NT2/D1 (cell line): ENCODE measurements at regions not wholly inside any gene's neighbourhood (a gene's known extent, or its start where the extent isn't known, plus 50 kb on each side); places are given as distances from the start of the nearest gene placed in this dataset.
"Not testable (repeated sequence)": the region's sequence is repeated elsewhere in the genome, so short reads cannot be mapped to it uniquely, and the experiment has no call there.

Experiments used
- DNase-seq: peaks from one replicate; pipeline ENCODE4 v3.0.0-alpha.2; 2011; ENCODE audit warnings: low read depth, low spot score
- H3K27me3 ChIP-seq: 2 replicates; pipeline ENCODE4 v1.6.0; 2011; ENCODE audit warnings: mild to moderate bottlenecking; ENCODE audit not compliant: insufficient read length, insufficient read depth
- H3K36me3 ChIP-seq: 2 replicates; pipeline ENCODE4 v1.6.1; 2011; ENCODE audit warnings: mild to moderate bottlenecking, low read length, mixed read lengths; ENCODE audit not compliant: insufficient read depth, insufficient read length
- H3K4me1 ChIP-seq: 2 replicates; pipeline ENCODE4 v1.5.1; 2011; ENCODE audit not compliant: insufficient read depth, insufficient read length
- H3K4me3 ChIP-seq: 2 replicates; pipeline ENCODE4 v1.5.1; 2011; ENCODE audit warnings: low read depth; ENCODE audit not compliant: insufficient read length
- H3K9ac ChIP-seq: 2 replicates; pipeline ENCODE4 v1.6.0; 2011; ENCODE audit warnings: low read depth; ENCODE audit not compliant: insufficient read length
- H3K9me3 ChIP-seq: 2 replicates; pipeline ENCODE4 v1.5.1; 2011; ENCODE audit warnings: mild to moderate bottlenecking, low read length; ENCODE audit not compliant: insufficient read depth
- SUZ12 ChIP-seq: IDR thresholded peaks from 2 replicates; pipeline ENCODE4 v1.6.1; 2011; ENCODE audit not compliant: insufficient read length, insufficient read depth; ENCODE audit errors: extremely low read depth
- YY1 ChIP-seq: IDR thresholded peaks from 2 replicates; pipeline ENCODE4 v1.6.1; 2011; ENCODE audit not compliant: insufficient read length, insufficient read depth
- ZNF274 ChIP-seq: IDR thresholded peaks from 2 replicates; pipeline ENCODE4 v1.6.1; 2011; ENCODE audit warnings: mild to moderate bottlenecking, low read depth, low read length

DNA sequence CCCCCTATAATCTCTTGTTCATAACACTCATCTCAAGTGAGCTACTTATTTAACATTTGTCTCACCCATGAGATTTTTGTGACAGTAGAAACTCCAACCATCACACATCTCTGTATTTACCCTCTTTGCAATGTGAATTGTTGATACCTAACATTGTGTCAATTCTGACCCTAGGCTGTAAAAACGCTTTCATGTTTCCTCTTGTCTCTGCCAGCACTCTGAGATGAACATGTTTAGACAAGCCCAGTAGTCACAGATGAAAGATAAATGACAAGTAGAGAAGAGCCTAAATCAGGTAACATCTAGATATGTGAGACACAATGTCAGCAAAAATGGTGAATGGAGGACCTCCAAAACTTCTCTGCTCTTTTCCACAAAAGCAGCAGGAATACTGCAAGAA is 1254.5 kb upstream of the GOT2 start:
- Histone ChIP-seq H3K9me3 (peaks cover 14% of the 10 kb centered on the region), H3K4me1 (no peaks in the 10 kb centered on the region), H3K36me3 (no peaks in the 10 kb centered on the region), H3K27me3 (no peaks in the 10 kb centered on the region), H3K9ac (no peak overlapping the region), H3K4me3 (no peak overlapping the region)
- no peak for DNase-seq
- TF ChIP-seq ZNF274 (no peak), SUZ12 (no peak), YY1 (no peak)

DNA sequence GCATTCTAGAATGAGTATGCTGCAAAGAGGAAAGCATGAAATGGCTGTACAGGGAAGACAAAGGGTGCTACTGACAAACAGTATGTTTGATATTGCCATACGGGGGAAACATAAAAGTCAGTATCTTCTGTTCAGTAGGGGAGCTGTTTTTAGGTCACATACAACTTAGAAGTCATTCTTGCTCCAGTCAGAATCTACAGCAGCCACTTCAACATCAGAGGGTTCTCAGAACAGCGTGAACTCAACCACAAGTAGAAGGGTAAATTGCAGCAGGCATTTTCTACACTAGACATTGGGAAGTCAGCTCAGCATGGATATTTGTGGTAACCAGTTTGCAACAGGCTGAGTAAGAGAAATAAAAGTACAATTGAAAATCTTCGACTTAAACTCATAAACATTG is 1241.8 kb upstream of the GOT2 start:
- no peaks in the 10 kb centered on the region for H3K9me3 ChIP-seq
- no peaks in the 10 kb centered on the region for H3K27me3 ChIP-seq
- no peaks in the 10 kb centered on the region for H3K36me3 ChIP-seq
- H3K4me1 ChIP-seq: no peaks in the 10 kb centered on the region
- H3K9ac ChIP-seq: no peak overlapping the region
- H3K4me3 ChIP-seq: no peak overlapping the region
- no peak for TF ChIP-seq ZNF274
- TF ChIP-seq YY1: no peak
- no peak for TF ChIP-seq SUZ12
- no peak for DNase-seq

DNA sequence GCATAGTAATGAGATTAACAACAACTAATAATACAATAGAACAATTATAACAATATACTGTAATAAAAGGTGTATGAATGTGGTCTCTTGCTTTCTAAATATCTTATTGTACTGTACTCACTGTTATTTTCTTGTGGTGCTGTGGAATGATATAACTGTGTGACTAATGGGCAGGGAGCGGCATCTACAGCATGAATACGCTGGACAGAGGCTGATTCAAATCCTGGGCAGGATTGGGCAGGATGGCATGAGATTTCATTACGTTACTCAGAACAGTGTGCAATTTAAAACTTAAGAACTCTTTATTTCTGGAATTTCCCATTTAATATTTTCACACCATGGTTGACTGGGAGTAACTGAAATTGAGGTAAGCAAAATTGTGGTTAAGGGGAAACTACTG is 1239.8 kb upstream of the GOT2 start:
- no peak for TF ChIP-seq ZNF274
- no peak for TF ChIP-seq SUZ12
- TF ChIP-seq YY1: no peak
- no peaks in the 10 kb centered on the region for H3K4me1 ChIP-seq
- no peaks in the 10 kb centered on the region for H3K36me3 ChIP-seq
- no peak for DNase-seq
- H3K9ac ChIP-seq: no peak overlapping the region
- no peak overlapping the region for H3K4me3 ChIP-seq
- no peaks in the 10 kb centered on the region for H3K27me3 ChIP-seq
- no peaks in the 10 kb centered on the region for H3K9me3 ChIP-seq

DNA sequence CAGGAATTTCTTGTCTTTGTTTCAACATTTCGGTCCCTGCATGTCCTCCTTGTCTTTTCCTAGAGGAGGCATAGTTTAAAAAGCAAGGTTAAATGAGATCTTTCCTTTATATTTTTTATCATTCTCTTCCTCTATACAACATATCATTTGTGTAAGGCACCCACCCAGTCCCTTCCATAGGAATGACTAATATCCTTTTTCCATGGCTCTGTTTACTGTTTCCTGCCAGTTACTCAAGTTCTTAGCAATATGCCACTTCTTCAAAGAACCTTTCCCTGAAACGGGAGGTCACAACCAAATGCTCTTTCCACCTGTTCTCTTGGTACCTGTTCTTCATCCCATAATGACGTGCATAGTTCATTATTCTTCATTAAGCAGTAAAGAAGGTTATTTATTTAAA is 1237.1 kb upstream of the GOT2 start:
- no peak for DNase-seq
- TF ChIP-seq SUZ12 (no peak), ZNF274 (no peak), YY1 (no peak)
- no peaks in the 10 kb centered on the region for H3K27me3 ChIP-seq
- H3K4me3 ChIP-seq: no peak overlapping the region
- H3K36me3 ChIP-seq: no peaks in the 10 kb centered on the region
- H3K4me1 ChIP-seq: no peaks in the 10 kb centered on the region
- H3K9ac ChIP-seq: no peak overlapping the region
- no peaks in the 10 kb centered on the region for H3K9me3 ChIP-seq

DNA sequence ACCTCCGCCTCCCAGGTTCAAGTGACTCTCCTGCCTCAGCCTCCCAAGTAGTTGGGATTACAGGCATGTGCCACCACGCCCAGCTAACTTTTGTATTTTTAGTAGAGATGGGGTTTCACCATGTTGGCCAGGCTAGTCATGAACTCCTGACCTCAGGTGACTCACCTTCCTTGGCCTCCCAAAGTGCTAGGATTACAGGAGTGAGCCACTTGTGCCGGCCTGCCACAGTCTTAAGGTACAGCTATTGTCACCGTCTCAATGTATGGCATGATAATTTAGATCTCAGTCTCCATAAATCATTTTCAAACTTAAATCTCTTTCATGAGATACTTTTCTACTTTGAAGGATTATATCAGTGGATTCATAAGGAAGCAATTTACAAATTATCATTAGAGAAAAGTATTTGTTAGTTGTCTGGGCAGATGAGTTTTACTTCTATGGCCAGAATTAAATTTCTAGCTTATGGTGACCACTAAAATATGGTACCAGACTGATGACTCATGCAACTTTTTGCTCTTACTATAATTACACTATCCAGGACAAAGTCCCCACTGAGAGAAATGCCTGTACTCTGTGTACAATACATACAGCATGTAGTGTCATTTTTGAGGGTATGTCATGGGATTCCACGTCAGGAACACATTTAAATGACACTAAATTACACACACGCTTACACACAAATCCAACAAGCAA is 1230.3 kb upstream of the GOT2 start:
- H3K4me3 ChIP-seq: no peak overlapping the region
- no peak for TF ChIP-seq ZNF274
- no peak for TF ChIP-seq SUZ12
- TF ChIP-seq YY1: no peak
- no peak overlapping the region for H3K9ac ChIP-seq
- H3K9me3 ChIP-seq: no peaks in the 10 kb centered on the region
- DNase-seq: no peak
- H3K36me3 ChIP-seq: no peaks in the 10 kb centered on the region
- no peaks in the 10 kb centered on the region for H3K4me1 ChIP-seq
- H3K27me3 ChIP-seq: no peaks in the 10 kb centered on the region

DNA sequence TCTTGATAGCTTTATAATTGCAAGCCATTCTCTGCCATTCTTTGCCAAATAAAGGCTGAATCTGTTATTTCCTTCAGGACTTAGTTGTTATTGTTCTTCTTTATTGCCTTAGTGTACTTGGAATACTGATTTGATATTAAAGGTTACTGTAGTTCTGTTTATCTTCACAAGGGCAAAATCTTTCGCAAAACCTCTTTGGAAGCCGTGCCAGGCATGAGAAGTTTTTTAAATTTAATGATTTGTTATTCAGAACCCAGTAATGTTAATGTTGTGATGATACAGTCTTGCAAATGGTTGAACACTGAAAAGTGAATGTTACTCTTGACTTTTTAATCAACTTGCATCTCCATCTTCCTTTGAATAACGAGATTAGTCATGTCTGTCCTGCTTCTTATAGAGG is 1225.2 kb upstream of the GOT2 start:
- H3K4me3 ChIP-seq: no peak overlapping the region
- H3K36me3 ChIP-seq: no peaks in the 10 kb centered on the region
- DNase-seq: no peak
- no peak overlapping the region for H3K9ac ChIP-seq
- no peaks in the 10 kb centered on the region for H3K27me3 ChIP-seq
- H3K4me1 ChIP-seq: no peaks in the 10 kb centered on the region
- TF ChIP-seq YY1 (no peak), SUZ12 (no peak), ZNF274 (no peak)
- H3K9me3 ChIP-seq: no peaks in the 10 kb centered on the region

DNA sequence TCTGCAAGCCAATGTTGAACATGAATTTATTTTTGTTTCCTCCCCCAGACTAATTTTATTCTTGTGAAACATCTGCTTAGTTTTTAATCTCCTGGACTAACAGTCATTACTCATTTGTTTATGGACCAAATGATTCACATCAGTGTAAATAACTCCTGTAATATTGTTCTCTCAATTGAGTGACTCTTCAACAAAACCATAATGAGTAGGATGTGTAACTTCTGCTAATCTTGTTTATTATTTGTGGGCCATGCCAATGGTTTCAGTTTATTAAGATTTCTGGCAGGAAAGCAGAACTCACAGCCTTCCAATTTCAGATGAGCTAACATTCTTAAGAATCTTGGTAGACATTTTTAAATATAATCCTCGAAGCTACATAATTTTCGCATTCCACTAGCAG is 1216.3 kb upstream of the GOT2 start:
- no peak overlapping the region for H3K4me3 ChIP-seq
- H3K27me3 ChIP-seq: no peaks in the 10 kb centered on the region
- H3K9ac ChIP-seq: no peak overlapping the region
- no peaks in the 10 kb centered on the region for H3K9me3 ChIP-seq
- TF ChIP-seq YY1 (no peak), SUZ12 (no peak), ZNF274 (no peak)
- no peak for DNase-seq
- no peaks in the 10 kb centered on the region for H3K4me1 ChIP-seq
- no peaks in the 10 kb centered on the region for H3K36me3 ChIP-seq

DNA sequence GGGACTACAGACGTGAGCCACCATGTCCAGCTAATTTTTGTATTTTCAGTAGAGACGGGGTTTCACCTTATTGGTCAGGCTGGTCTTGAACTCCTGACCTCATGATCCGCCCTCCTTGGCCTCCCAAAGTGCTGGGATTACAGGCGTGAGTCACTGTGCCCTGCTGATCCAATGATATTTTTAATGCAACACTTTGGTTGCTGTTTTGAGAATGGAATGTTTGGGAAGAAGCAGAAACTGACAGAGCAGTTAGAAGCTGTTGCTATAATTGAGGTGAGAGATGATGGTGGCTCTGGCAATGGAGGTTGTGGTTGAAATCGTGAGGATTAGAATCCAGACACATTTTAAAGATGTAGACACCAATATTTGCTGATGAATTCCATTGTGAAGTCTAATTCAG is 1209.9 kb upstream of the GOT2 start:
- DNase-seq, H3K4me3 ChIP-seq, H3K4me1 ChIP-seq, H3K9me3 ChIP-seq, H3K36me3 ChIP-seq, H3K9ac ChIP-seq, H3K27me3 ChIP-seq: not testable (repeated sequence)
